ENCODE measurements at regions not wholly inside any gene's neighbourhood (a gene's known extent, or its start where the extent isn't known, plus 50 kb on each side); places are given as distances from the start of the nearest gene placed in this dataset.

GRCh38 chr4:174120446-174121295, 162.8 kb downstream of the FBXO8 start (continued):
- TF ChIP-seq, protein P1, sequence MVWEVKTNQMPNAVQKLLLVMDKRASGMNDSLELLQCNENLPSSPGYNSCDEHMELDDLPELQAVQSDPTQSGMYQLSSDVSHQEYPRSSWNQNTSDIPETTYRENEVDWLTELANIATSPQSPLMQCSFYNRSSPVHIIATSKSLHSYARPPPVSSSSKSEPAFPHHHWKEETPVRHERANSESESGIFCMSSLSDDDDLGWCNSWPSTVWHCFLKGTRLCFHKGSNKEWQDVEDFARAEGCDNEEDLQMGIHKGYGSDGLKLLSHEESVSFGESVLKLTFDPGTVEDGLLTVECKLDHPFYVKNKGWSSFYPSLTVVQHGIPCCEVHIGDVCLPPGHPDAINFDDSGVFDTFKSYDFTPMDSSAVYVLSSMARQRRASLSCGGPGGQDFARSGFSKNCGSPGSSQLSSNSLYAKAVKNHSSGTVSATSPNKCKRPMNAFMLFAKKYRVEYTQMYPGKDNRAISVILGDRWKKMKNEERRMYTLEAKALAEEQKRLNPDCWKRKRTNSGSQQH (CRISPR knock-in tag; IDR thresholded peaks at IDR 0.05) = no peak
- TF ChIP-seq ARID2 (IDR thresholded peaks at IDR 0.05) = peak; percentile 66; the same call in 1 of the 2 replicates
- peak; percentile 57; the same call in 1 of the 2 replicates for TF ChIP-seq CREM (IDR thresholded peaks at IDR 0.05; ENCODE audit: low read depth)
- TF ChIP-seq POU5F1 (IDR thresholded peaks at IDR 0.05; ENCODE audit: borderline replicate concordance, low read depth, low read length, partially characterized antibody) = no peak
- no peak for TF ChIP-seq ZNF239 (CRISPR knock-in tag; IDR thresholded peaks at IDR 0.05)
- TF ChIP-seq KHSRP (IDR thresholded peaks at IDR 0.05) = no peak
- no peak for TF ChIP-seq ARID3B (CRISPR knock-in tag; IDR thresholded peaks at IDR 0.05; ENCODE audit: borderline replicate concordance)
- TF ChIP-seq, protein P2, sequence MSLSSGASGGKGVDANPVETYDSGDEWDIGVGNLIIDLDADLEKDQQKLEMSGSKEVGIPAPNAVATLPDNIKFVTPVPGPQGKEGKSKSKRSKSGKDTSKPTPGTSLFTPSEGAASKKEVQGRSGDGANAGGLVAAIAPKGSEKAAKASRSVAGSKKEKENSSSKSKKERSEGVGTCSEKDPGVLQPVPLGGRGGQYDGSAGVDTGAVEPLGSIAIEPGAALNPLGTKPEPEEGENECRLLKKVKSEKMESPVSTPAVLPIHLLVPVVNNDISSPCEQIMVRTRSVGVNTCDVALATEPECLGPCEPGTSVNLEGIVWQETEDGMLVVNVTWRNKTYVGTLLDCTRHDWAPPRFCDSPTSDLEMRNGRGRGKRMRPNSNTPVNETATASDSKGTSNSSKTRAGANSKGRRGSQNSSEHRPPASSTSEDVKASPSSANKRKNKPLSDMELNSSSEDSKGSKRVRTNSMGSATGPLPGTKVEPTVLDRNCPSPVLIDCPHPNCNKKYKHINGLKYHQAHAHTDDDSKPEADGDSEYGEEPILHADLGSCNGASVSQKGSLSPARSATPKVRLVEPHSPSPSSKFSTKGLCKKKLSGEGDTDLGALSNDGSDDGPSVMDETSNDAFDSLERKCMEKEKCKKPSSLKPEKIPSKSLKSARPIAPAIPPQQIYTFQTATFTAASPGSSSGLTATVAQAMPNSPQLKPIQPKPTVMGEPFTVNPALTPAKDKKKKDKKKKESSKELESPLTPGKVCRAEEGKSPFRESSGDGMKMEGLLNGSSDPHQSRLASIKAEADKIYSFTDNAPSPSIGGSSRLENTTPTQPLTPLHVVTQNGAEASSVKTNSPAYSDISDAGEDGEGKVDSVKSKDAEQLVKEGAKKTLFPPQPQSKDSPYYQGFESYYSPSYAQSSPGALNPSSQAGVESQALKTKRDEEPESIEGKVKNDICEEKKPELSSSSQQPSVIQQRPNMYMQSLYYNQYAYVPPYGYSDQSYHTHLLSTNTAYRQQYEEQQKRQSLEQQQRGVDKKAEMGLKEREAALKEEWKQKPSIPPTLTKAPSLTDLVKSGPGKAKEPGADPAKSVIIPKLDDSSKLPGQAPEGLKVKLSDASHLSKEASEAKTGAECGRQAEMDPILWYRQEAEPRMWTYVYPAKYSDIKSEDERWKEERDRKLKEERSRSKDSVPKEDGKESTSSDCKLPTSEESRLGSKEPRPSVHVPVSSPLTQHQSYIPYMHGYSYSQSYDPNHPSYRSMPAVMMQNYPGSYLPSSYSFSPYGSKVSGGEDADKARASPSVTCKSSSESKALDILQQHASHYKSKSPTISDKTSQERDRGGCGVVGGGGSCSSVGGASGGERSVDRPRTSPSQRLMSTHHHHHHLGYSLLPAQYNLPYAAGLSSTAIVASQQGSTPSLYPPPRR (CRISPR knock-in tag; IDR thresholded peaks at IDR 0.05; ENCODE audit: borderline replicate concordance) = no peak
- TF ChIP-seq ZNF644 (tag; IDR thresholded peaks at IDR 0.05; ENCODE audit: low read depth) = no peak
- TF ChIP-seq ZBTB2 (IDR thresholded peaks at IDR 0.05) = peak; percentile 92
- no peak for TF ChIP-seq ZBTB7A (IDR thresholded peaks at IDR 0.05; ENCODE audit: borderline replicate concordance, control insufficient read depth, low read depth, low read length)
- no peak for TF ChIP-seq ZNF780A (CRISPR knock-in tag; IDR thresholded peaks at IDR 0.05)
- TF ChIP-seq MTA1 (IDR thresholded peaks at IDR 0.05; ENCODE audit: borderline replicate concordance) = peak; percentile 71; the same call in 1 of the 2 replicates
- peak; percentile 74; the same call in 1 of the 2 replicates for TF ChIP-seq SMARCA5 (IDR thresholded peaks at IDR 0.05)
- no peak for TF ChIP-seq PHF8 (IDR thresholded peaks at IDR 0.05; ENCODE audit: borderline replicate concordance, low read length)
- TF ChIP-seq ARNT (IDR thresholded peaks at IDR 0.05) = peak in 1 of 2 experiments; percentile 43; a peak in 2 of 4 replicates
- no peak for TF ChIP-seq POLR3A (IDR thresholded peaks at IDR 0.05; ENCODE audit: borderline replicate concordance, extremely low read depth, insufficient read depth, insufficient read length)
- TF ChIP-seq MCM3 (IDR thresholded peaks at IDR 0.05) = peak; percentile 81; the same call in 1 of the 2 replicates
- peak; percentile 36; the same call in 1 of the 2 replicates for TF ChIP-seq LARP7 (IDR thresholded peaks at IDR 0.05)
- no peak for TF ChIP-seq TCF7L2 (IDR thresholded peaks at IDR 0.05; ENCODE audit: low read depth, low read length)

All from K562 (cell line).